SKM-1 treated with dmso at 0.1 percent for 144 hours (cell line): ENCODE measurements at regions not wholly inside any gene's neighbourhood (a gene's known extent, or its start where the extent isn't known, plus 50 kb on each side); places are given as distances from the start of the nearest gene placed in this dataset.

ENCODE experiments used
- DNase-seq: peaks from one replicate; lab custom pipeline; 2025; ENCODE audit not compliant: unreplicated experiment; lab: John Stamatoyannopoulos, UW

DNA sequence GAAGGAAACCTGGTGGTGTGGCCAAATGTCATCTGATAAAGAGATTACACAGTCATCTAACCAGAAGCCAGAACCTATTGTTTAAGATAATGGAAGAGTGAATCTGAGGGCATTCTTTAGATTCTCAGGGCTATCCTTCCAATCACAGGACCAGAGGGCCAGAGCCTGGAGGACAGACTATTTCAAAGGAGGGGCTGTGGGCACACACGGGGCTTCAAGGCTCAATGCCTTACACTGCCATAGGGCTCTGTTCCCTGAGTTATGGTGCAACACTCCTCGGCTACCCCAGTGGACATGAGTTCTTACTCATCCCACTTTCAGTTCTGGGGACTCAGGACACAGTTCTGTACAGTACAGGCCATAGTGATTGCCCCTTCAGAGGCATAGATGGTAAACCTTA lies 343.9 kb upstream of the ALCAM start:
- no peak for DNase-seq

- DNase-seq: no peak
Observed at GRCh38 chr3:105030211-105030610, 336.5 kb upstream of the ALCAM start.

- DNase-seq: no peak
Observed at GRCh38 chr3:105032541-105032940, 334.2 kb upstream of the ALCAM start.

DNA sequence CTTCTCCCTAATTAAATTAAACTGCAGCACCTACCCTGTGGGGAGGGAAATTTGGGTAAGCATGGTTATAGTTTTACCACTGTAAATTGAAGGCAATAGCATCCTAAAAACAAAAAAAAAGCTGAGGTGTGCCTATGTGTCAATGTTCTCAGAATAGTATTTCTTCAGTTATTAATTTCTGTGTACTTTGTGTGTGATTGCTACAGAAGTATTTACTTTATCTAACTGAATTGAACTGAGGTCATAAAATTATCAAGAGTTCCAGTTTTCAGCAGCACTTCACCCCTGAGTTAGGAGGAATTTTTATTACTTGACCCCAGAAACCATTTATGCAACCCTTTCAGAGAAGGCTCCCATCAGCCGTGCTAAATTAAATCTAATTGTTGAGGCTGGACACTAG lies 333.6 kb upstream of the ALCAM start:
- DNase-seq: no peak

- no peak for DNase-seq
Observed at GRCh38 chr3:105039004-105039403, 327.7 kb upstream of the ALCAM start.

GRCh38 chr3:105040026-105040622 lies 326.6 kb upstream of the ALCAM start:
- DNase-seq: no peak

GRCh38 chr3:105042586-105042985 lies 324.1 kb upstream of the ALCAM start:
- no peak for DNase-seq

- no peak for DNase-seq
Observed at GRCh38 chr3:105051111-105051510, 315.6 kb upstream of the ALCAM start.

DNA sequence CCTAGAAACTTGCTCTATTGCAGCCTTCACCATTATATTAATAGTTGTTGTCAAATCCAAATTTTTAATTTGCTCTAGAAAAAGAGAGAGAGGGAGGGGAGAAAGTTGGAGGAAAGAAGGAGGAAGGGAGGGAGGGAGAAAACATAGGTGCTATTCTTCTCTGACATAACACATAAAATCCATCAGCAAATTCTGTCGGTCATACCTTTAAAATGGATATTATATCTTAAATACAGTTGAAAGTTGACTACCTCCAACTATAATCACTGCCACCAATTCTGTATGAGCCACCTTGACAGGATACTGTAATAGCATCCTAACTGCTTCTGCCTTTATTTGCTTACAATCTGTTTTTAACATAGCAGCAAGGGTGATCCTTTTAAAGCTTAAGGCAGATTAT lies 314.7 kb upstream of the ALCAM start:
- DNase-seq: no peak

DNA sequence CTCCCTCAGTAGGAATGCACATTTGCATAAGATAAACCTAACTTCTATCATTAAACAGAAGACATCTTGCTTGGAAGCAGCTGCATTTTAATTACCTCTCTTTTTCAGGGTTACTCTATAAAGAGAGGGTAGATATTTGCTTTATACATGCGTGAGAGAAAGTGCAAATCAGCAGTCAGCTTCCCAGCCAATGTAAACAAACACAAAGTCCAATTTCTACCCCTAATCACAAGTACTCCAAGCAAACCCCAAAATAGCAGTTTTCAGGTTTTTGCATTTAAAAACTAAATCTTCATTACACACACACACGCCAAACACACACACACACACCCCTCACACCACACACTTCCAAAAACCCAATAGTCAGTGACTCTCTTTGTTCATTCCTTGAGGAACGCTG lies 303.9 kb upstream of the ALCAM start:
- no peak for DNase-seq

- no peak for DNase-seq
Observed at GRCh38 chr3:105065895-105066839, 300.5 kb upstream of the ALCAM start.

DNA sequence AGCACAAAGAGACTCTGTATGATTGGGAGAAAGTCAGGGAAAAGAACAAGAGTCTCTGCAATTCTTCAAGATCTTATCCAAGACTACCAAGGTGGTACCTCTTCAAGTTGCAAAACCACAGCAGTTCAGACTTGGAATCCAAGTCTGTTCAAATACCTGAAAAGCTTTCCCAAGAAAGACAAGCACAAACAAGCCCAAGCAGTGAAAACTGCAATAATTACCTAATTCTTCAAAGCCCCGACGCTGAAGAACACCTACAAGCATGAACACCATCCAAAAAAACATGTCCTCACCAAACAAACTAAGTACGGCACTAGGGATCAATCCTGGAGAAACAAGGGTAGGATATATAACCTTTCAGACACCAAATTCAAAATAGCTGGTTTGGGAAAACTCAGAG lies 299.3 kb upstream of the ALCAM start:
- no peak for DNase-seq

GRCh38 chr3:105077060-105077822 lies 289.5 kb upstream of the ALCAM start:
- DNase-seq: no peak

DNA sequence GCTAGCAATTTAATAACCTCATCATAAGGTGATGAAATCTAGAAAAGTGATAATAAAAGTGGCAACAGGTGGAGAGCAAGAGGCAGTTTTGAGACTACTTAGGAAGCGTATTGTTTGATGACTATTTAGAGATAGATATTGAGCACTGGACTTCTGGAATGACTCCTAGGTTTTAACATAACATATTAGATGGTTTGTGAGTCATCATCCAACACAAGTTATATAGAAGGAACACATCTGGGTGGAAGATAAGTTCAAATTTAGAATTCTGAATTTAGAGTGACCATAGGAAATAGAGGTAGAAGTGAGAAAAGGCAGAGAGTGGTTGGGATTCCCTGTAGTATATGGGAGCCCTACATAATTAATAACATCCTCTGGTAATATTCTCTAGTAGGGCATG lies 282.8 kb upstream of the ALCAM start:
- no peak for DNase-seq

- no peak for DNase-seq
Observed at GRCh38 chr3:105085506-105085905, 281.2 kb upstream of the ALCAM start.

DNA sequence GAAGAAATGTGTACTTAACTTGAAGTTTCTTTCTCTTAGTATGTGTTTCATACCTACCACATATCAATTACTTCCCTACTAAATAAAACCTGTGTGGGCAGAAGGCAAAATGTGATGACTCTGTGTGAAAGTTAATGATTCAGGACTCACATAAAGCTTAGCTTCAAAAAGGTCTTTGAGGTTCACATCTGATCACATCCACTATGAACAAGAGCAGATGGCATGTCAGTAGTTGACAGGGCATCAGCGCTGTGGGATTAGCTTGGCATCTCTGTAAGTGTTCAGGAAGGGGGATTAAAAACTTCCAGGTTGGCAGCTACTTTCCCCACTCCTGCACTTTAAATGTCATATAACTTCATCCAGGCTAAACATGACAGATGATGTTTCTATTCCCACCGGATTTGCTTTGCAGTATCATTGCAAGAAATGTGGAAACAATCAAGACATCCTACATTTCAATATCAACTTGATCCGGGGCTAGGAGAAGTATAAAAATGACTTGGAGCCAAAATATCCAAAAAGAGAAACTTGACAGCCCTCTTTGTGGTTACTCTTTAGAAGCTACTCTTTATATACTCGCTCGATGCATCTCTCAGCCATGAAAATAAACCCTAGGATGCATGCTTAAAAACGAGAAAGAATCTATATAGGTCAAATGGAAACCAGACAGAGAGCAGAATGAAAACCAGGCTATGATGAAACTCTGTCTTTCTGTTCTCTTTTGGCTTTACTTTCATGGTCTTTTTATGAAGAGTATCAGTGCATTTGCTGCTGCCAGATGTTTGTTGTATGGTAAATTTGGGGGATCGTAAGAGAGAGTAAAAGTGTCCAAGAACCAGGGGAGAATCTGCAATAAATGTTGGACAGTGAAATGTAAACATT lies 273.1 kb upstream of the ALCAM start:
- DNase-seq: no peak

DNA sequence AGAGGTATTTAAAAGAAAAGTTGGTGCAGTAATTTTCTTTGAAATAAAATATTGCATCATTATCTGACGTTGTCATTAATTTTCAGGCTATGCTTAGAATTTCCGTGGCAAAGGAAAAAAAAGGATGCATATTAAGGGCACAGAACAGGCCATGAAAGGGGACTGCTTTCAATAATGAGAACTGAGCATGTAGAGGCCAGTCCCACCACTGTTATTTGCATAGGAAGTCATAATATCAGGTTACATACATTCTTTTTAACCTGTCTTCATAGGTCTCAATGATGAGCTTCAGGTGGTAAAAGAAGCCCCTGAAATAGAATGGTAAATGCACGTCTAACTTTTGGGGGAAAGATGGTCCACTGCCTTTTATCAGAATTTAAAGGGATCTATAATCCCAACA lies 272.1 kb upstream of the ALCAM start:
- DNase-seq: no peak

DNA sequence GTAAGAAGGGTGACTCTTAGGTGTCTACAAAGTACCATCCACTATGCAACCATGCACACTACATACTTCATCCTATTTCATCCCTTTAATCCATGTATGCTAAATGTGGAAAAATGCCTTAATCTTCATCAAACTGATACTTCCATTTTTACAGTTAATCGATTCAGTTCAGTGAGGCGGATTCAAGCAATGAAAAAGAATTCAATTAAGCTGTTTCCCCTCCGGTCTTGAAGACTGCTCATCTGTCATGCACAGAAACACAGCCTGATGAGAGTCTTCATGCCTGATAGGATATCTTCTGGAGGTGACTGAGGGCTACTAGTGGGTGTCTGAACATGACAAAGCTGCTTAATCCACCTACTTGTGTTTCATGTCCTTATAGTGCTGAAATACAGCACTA lies 270.6 kb upstream of the ALCAM start:
- no peak for DNase-seq

DNA sequence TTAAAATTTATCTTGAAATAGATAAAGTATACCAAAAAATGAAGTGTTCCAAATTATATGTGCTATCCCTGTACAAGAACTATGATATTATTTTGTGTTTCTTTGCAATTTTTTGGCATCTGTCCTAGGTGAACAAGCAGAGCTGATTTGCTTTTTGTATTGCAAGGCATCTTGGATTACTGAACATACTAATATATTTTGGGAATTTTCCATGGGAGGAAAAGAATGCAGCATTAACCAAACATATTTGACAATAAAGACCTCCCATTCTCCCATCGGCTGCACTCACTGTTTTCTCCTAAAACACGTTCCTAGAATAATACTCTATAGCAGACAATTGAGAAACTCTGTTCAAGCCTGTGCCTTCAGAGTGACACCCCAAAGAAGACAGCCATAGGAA lies 265.1 kb upstream of the ALCAM start:
- DNase-seq: no peak

GRCh38 chr3:105103139-105103538 lies 263.6 kb upstream of the ALCAM start:
- DNase-seq: no peak

DNA sequence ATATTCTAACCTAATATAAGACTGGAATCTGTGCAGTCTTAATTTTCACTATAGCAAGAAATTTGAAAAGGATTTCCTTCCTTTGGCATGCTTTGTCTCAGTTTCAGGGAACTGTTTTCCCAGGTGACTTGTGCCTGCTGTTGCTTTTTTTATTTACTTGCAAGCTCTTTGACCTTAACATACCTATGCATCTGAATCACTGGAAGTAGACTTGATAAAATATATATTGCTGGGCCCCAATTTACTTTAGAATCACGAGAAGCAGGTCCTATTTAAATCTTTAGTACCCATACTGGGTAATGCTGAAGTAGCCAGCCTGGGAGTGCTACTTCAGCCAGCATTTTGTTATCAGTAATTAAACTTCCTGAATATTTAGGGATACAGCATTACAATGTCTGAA lies 257.9 kb upstream of the ALCAM start:
- no peak for DNase-seq
